HepG2 (cell line): ENCODE measurements at regions not wholly inside any gene's neighbourhood (a gene's known extent, or its start where the extent isn't known, plus 50 kb on each side); places are given as distances from the start of the nearest gene placed in this dataset.

Source experiments
- CSRNP2 ChIP-seq: sonication (generic); formaldehyde crosslinking; conservative IDR thresholded peaks from 2 replicates; pipeline ENCODE4 v1.8.0; 2022; ENCODE audit warnings: low read depth, missing genetic modification reagents
- GMEB2 ChIP-seq: IDR thresholded peaks from 2 replicates; pipeline ENCODE4 v1.6.1; 2016; ENCODE audit warnings: missing biosample characterization, missing genetic modification reagents, low read depth
- HNRNPL ChIP-seq: fragments of 200-400 bp; formaldehyde crosslinking; IDR thresholded peaks from 2 replicates; pipeline ENCODE4 v1.6.1; 2017; ENCODE audit warnings: mild to moderate bottlenecking, low read depth, low read length
- HOXA9 ChIP-seq: sonication (generic); formaldehyde crosslinking; IDR thresholded peaks from 2 replicates; pipeline ENCODE4 v1.8.1; 2022; ENCODE audit warnings: missing genetic modification reagents, mild to moderate bottlenecking, moderate library complexity, borderline replicate concordance
- NFKB2 ChIP-seq: sonication (generic); formaldehyde crosslinking; IDR thresholded peaks from 2 replicates; pipeline ENCODE4 v1.4.0; 2020; ENCODE audit warnings: missing genetic modification reagents, borderline replicate concordance
- PCBP2 ChIP-seq: fragments of 200-400 bp; formaldehyde crosslinking; optimal IDR thresholded peaks from 2 replicates; pipeline ENCODE3; 2018; ENCODE audit warnings: low read length, low read depth; ENCODE audit not compliant: poor library complexity, severe bottlenecking
- RBM39 ChIP-seq: fragments of 200-400 bp; formaldehyde crosslinking; IDR thresholded peaks from one replicate; pipeline ENCODE4 v1.6.1; 2018; ENCODE audit warnings: antibody characterized with exemption, mild to moderate bottlenecking, low read depth, low read length; ENCODE audit not compliant: poor library complexity, severe bottlenecking
- STAT6 ChIP-seq: sonication (generic); formaldehyde crosslinking; IDR thresholded peaks from 2 replicates; pipeline ENCODE4 v1.4.0; 2020; ENCODE audit warnings: missing genetic modification reagents, mild to moderate bottlenecking, borderline replicate concordance
- TMF1 ChIP-seq: sonication (generic); formaldehyde crosslinking; IDR thresholded peaks from 2 replicates; pipeline ENCODE4 v1.8.1; 2022; ENCODE audit warnings: low read depth, missing genetic modification reagents
- TSC22D2 ChIP-seq: sonication (generic); formaldehyde crosslinking; IDR thresholded peaks from 2 replicates; pipeline ENCODE4 v1.5.1; 2020; ENCODE audit warnings: missing genetic modification reagents, mild to moderate bottlenecking, borderline replicate concordance
- YEATS2 ChIP-seq: sonication (generic); formaldehyde crosslinking; IDR thresholded peaks from 2 replicates; pipeline ENCODE4 v1.4.0; 2020; ENCODE audit warnings: missing genetic modification reagents, borderline replicate concordance
- ZBTB21 ChIP-seq: sonication (generic); formaldehyde crosslinking; IDR thresholded peaks from 2 replicates; pipeline ENCODE4 v1.4.0; 2020; ENCODE audit warnings: missing genetic modification reagents
- ZNF333 ChIP-seq: sonication (generic); formaldehyde crosslinking; IDR thresholded peaks from 2 replicates; pipeline ENCODE4 v1.4.0; 2020; ENCODE audit warnings: mild to moderate bottlenecking, missing genetic modification reagents, borderline replicate concordance
- ZNF543 ChIP-seq: sonication (generic); formaldehyde crosslinking; IDR thresholded peaks from 2 replicates; pipeline ENCODE4 v1.4.0; 2020; ENCODE audit warnings: mild to moderate bottlenecking, missing genetic modification reagents
- ZNF710 ChIP-seq: sonication (generic); formaldehyde crosslinking; IDR thresholded peaks from 2 replicates; pipeline ENCODE4 v1.5.0; 2020; ENCODE audit warnings: mild to moderate bottlenecking, missing genetic modification reagents, borderline replicate concordance
- ZNF761 ChIP-seq: sonication (generic); formaldehyde crosslinking; conservative IDR thresholded peaks from 2 replicates; pipeline ENCODE4 v1.4.0; 2020; ENCODE audit warnings: mild to moderate bottlenecking, missing genetic modification reagents

GRCh38 chr20:53866794-53867740 is 203.3 kb downstream of the BCAS1 start (continued):
- TF ChIP-seq CSRNP2: no peak
- no peak for TF ChIP-seq GMEB2 (CRISPR knock-in tag)
- TF ChIP-seq HOXA9 (CRISPR knock-in tag): no peak
- TF ChIP-seq YEATS2 (CRISPR knock-in tag): no peak
- no peak for TF ChIP-seq RBM39
- TF ChIP-seq ZNF543: no peak
- no peak for TF ChIP-seq ZNF333 (CRISPR knock-in tag)
- no peak for TF ChIP-seq PCBP2
- TF ChIP-seq ZNF710 (CRISPR knock-in tag): peak; percentile 68; the same call in 1 of the 2 replicates
- no peak for TF ChIP-seq HNRNPL
- TF ChIP-seq TSC22D2: no peak
- TF ChIP-seq NFKB2 (CRISPR knock-in tag): no peak
- TF ChIP-seq ZNF761 (CRISPR knock-in tag): no peak
- TF ChIP-seq TMF1: no peak
- TF ChIP-seq ZBTB21 (CRISPR knock-in tag): no peak
- no peak for TF ChIP-seq STAT6
